Naive B cell (primary cell): ENCODE measurements at regions not wholly inside any gene's neighbourhood (a gene's known extent, or its start where the extent isn't known, plus 50 kb on each side); places are given as distances from the start of the nearest gene placed in this dataset.

Source experiments
- ATAC-seq, 2 donors: fragments of 150-1000 bp; cut with Tn5 transposase; 2 replicates each; pipeline ENCODE4 v1.10.0; 2021; ENCODE audit warnings: low read depth in 2 of 2, mild to moderate bottlenecking in 2 of 2, moderate library complexity in 2 of 2
- DNase-seq: peaks from one replicate; pipeline ENCODE4 v3.0.0; 2022
- H3K27ac Mint-ChIP-seq, 6 donors: one replicate each; pipeline ENCODE4 v1.8.0; 2020 to 2022; ENCODE audit warnings: mild to moderate bottlenecking in 6 of 6, mixed read lengths in 6 of 6, moderate library complexity in 5 of 6, inconsistent platforms in 2 of 6
- H3K27me3 Mint-ChIP-seq, 3 donors: one replicate each; pipeline ENCODE4 v1.8.0; 2021 to 2022; ENCODE audit warnings: mixed read lengths in 3 of 3, mild to moderate bottlenecking in 1 of 3
- H3K36me3 Mint-ChIP-seq, 2 donors: one replicate each; pipeline ENCODE4 v1.8.0; 2020 to 2022; ENCODE audit warnings: mixed read lengths in 2 of 2, inconsistent platforms in 1 of 2, mild to moderate bottlenecking in 1 of 2
- H3K4me1 Mint-ChIP-seq, 3 donors: one replicate each; pipeline ENCODE4 v1.8.0; 2020 to 2022; ENCODE audit warnings: mixed read lengths in 3 of 3, inconsistent platforms in 1 of 3, mild to moderate bottlenecking in 1 of 3, moderate library complexity in 1 of 3
- H3K4me3 Mint-ChIP-seq, 8 donors: one replicate each; pipeline ENCODE4 v1.8.0; 2020 to 2022; ENCODE audit warnings: mild to moderate bottlenecking in 8 of 8, mixed read lengths in 8 of 8, moderate library complexity in 8 of 8, inconsistent platforms in 2 of 8
- H3K9me3 Mint-ChIP-seq, 7 donors: one replicate each; pipeline ENCODE4 v1.8.0; 2020 to 2022; ENCODE audit warnings: mixed read lengths in 7 of 7, mild to moderate bottlenecking in 5 of 7, inconsistent platforms in 2 of 7, moderate library complexity in 1 of 7

DNA sequence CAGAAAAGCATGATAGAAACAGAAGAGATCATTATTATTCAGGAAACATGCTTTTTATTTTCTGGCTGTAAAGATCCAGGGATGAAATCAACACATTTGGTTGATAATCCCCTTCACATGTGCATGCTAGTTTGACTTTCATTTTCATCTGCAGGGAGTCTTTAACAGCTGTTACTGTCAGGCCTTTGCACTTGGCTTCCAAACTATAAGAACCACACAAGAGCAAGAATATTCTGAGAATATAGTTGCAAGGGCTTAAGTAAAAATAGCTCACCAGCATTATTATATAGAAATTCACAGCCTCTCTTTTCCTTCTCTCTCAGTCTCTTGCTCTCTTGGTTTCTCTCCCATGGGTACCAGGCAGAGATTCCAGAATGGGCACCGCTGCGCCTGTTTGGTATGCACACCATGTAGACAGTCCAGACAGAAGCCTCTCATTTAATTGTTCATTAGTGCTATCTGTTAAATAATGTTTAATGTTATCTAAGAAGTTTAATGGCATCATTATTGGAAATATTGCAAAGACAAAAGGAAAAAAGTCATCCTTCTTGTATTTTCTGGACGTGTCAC, 622.3 kb upstream of the PLXNA2 start:
- no peaks in the 10 kb centered on the region for H3K36me3 Mint-ChIP-seq
- H3K27me3 Mint-ChIP-seq, result no peaks in the 10 kb centered on the region
- no peak overlapping the region for H3K27ac Mint-ChIP-seq
- H3K9me3 Mint-ChIP-seq, result peaks cover 0 to 18% (median 4%) of the 10 kb centered on the region in 7 donors
- DNase-seq, result no peak
- no peak for ATAC-seq
- H3K4me3 Mint-ChIP-seq, result no peak overlapping the region
- no peaks in the 10 kb centered on the region for H3K4me1 Mint-ChIP-seq

DNA sequence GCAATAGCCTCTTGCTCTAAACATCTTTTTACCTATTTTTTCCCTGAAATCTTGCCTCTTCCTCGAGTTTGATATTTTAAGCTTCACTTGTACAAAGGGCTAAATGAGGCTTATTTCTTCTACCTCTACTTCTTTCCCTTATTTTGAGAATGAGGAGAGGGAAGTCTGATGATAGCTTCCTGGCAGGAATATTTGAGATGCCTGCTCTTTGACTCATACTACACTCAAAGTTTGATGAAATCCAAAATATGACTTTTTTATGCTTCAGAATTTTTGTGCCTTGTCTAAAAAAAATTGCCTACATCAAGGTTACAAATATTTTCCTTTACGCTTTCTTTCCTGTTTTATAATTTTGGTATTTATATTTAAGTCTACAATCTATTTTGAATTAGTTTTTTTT, 624.4 kb upstream of the PLXNA2 start:
- peaks cover 0 to 17% (median 4%) of the 10 kb centered on the region in 7 donors for H3K9me3 Mint-ChIP-seq
- DNase-seq, result no peak

DNA sequence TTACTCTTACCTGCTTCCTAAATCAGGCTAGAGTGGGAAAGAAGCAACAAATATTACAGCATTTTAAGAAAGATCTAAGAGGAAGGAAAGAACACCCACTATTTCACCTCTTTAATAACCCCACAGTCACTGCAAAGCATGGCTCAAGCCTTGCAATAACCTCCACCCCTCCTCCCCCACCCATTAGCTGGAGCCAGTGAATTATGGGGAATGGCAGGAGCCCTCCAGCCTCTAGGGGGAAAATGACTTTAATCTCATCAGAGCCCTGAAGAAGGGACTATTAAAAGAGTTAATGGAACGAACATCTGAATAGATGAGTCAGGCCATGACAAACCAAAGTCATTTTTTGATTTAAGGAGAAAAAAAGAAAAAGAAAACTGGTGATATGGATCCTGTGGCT, 630.7 kb upstream of the PLXNA2 start:
- H3K4me3 Mint-ChIP-seq, result no peak overlapping the region
- DNase-seq (no peak), ATAC-seq (no peak)
- peaks cover 4 to 7% of the 10 kb centered on the region in 2 donors for H3K36me3 Mint-ChIP-seq
- H3K27me3 Mint-ChIP-seq, result peaks cover 8 to 16% (median 9%) of the 10 kb centered on the region in 3 donors
- no peak overlapping the region for H3K27ac Mint-ChIP-seq
- peaks cover 3 to 20% (median 7%) of the 10 kb centered on the region in 7 donors for H3K9me3 Mint-ChIP-seq
- no peaks in the 10 kb centered on the region for H3K4me1 Mint-ChIP-seq

More for the DNA sequence above, 624.4 kb upstream of the PLXNA2 start:
- Mint-ChIP-seq H3K27me3 (peaks cover 0 to 1% (median 0%) of the 10 kb centered on the region in 3 donors), H3K36me3 (peaks cover 0 to under 1% of the 10 kb centered on the region in 2 donors), H3K4me3 (no peak overlapping the region), H3K27ac (no peak overlapping the region), H3K4me1 (no peaks in the 10 kb centered on the region)
- no peak for ATAC-seq

DNA sequence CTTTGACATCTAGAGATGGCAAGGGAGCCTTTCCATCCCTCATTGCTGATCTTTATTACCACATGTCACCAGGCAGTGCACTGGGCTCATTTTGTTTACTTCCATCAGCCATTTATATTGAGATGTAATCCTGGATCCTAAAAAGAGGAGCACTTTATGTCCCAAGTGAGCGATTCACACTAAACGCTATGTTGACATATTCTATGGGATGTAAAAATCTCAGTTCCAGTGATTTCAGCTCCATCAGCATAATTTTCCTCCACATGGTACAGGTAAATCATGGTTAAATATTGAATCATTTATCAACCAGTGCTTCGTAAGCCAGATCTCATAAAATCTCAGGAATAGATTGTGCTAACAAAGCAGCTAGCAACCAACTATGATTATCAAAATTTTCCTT, 634.8 kb upstream of the PLXNA2 start:
- Mint-ChIP-seq H3K27ac (no peak overlapping the region), H3K4me3 (no peak overlapping the region), H3K4me1 (no peaks in the 10 kb centered on the region), H3K27me3 (peaks cover 3 to 12% (median 4%) of the 10 kb centered on the region in 3 donors), H3K36me3 (peaks cover 0 to 2% of the 10 kb centered on the region in 2 donors), H3K9me3 (peaks cover 0 to 4% (median 3%) of the 10 kb centered on the region in 7 donors)
- ATAC-seq (no peak), DNase-seq (no peak)

DNA sequence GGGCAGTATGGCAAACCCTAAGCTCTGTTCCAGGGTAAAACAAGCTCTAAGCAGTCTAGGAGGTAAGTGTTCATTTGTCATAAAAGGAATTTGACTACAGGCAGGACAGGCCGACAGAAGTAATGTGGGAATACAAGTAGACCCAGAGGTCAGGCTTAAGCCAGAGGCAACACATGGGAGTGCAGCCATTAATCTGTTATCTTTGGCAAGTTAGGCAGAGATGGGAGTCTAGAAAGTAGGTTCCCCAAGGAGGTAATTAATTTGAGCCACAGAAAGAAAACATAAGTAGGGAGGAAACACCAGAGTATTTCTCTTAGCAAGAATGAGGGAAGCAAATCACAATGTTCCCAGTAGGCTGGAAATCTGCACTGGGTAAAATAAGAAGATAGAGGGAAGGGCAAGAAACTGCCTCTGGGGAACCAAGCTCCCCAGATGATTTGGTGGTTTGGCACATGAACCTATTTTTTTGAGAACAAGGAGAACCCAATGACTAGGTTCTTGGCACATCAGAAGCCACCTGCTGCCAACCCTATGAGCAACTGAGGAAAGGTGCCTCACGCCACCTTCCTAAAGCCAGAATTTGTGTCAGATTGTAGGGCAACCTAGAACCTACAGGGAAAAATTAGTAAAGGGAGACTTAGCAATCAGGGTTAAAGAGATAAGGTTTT, 636.4 kb upstream of the PLXNA2 start:
- Mint-ChIP-seq H3K27ac (no peak overlapping the region), H3K4me3 (no peak overlapping the region), H3K27me3 (peaks cover 0 to 7% (median 0%) of the 10 kb centered on the region in 3 donors), H3K36me3 (no peaks in the 10 kb centered on the region), H3K4me1 (no peaks in the 10 kb centered on the region), H3K9me3 (peaks cover 0 to 1% (median 0%) of the 10 kb centered on the region in 7 donors)
- ATAC-seq (no peak), DNase-seq (no peak)

DNA sequence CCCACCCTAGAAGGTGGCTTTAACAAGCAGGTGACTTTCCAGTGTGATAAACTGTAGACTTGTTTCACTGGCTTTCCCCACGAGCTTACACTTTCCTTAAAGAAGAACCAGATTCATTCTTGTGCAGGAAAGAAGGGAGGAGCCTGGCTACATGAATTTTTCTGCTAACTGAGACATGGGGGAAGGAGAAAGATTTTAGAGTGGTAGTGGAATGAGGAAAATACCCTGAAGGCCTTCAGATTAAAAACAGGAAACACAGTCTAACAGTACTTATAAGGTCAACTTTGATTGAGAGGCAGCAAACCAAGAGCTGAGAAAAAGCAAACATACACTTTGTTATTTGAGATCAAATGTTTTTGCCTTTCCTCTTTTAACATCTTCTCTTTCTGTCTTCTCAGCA, 640.9 kb upstream of the PLXNA2 start:
- Mint-ChIP-seq H3K27ac (no peak overlapping the region), H3K4me3 (no peak overlapping the region), H3K36me3 (no peaks in the 10 kb centered on the region), H3K27me3 (no peaks in the 10 kb centered on the region), H3K9me3 (no peaks in the 10 kb centered on the region), H3K4me1 (no peaks in the 10 kb centered on the region)
- DNase-seq (no peak), ATAC-seq (no peak)

DNA sequence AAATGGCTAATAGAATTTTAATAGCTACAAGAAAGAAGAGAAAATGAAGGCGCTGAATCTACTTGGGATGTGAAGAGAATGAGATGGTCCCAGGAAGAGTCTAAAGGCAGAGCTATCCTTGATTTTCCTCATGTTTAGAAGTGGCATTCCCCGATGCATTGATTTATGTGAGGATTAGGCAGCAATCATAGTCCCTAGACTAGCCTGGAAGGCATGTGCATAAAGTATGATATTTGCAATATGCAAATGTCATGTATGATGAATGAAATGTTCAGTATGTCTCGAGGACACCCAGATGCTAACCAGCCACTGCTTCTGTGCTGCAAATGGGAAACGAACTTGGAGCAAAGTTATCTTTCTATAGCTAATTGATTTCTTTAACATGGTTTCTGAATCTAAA, 641.5 kb upstream of the PLXNA2 start:
- H3K4me1 Mint-ChIP-seq, result no peaks in the 10 kb centered on the region
- ATAC-seq, result no peak
- no peak for DNase-seq
- no peak overlapping the region for H3K4me3 Mint-ChIP-seq
- H3K27ac Mint-ChIP-seq, result no peak overlapping the region
- H3K9me3 Mint-ChIP-seq, result no peaks in the 10 kb centered on the region
- no peaks in the 10 kb centered on the region for H3K27me3 Mint-ChIP-seq
- no peaks in the 10 kb centered on the region for H3K36me3 Mint-ChIP-seq

DNA sequence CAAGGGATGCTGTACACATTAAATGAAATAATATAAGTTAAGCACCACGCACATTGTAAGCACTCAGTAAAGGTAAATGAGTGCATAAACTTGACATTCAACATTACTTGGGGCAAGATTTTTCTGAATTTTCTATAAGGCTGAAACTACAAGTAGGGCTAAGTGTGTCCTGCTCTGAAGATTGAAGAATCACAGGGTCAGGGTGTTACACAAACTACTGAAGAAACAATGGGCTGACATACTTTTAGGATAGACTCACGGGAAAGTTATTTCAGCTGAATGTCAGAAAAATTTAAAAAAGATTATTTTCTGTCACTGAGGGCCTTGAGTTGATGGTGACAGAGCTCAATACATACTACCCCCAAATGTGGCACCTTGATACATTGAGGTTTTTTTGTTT, 644.2 kb upstream of the PLXNA2 start:
- Mint-ChIP-seq H3K9me3 (no peaks in the 10 kb centered on the region), H3K27me3 (peaks cover 0 to 5% (median 3%) of the 10 kb centered on the region in 3 donors), H3K27ac (no peak overlapping the region), H3K4me3 (no peak overlapping the region), H3K4me1 (no peaks in the 10 kb centered on the region), H3K36me3 (no peaks in the 10 kb centered on the region)
- ATAC-seq (no peak), DNase-seq (no peak)

DNA sequence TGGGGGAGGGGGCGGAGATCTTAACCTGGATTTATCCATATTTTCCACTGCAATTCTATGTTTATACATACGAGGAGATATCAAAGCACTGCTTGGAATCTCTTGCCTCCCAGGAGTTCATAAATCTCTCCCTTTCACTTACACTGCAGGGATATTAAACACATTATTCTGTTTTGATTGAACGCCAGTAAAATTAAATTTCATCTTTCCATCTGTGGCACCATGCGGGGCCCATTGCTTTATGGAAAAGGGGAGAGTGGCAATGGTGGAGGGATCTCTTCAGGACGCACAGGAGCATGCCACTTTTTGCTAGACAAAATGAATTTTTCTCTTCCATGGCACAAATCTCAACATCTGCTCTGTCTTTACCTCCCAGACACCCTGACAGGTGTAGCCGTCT, 648.0 kb upstream of the PLXNA2 start:
- H3K27me3 Mint-ChIP-seq, result peaks cover 0 to 5% (median 3%) of the 10 kb centered on the region in 3 donors
- no peak overlapping the region for H3K4me3 Mint-ChIP-seq
- H3K9me3 Mint-ChIP-seq, result peaks cover 0 to 8% (median 2%) of the 10 kb centered on the region in 7 donors
- no peaks in the 10 kb centered on the region for H3K36me3 Mint-ChIP-seq
- no peaks in the 10 kb centered on the region for H3K4me1 Mint-ChIP-seq
- ATAC-seq, result no peak
- no peak for DNase-seq
- no peak overlapping the region for H3K27ac Mint-ChIP-seq

DNA sequence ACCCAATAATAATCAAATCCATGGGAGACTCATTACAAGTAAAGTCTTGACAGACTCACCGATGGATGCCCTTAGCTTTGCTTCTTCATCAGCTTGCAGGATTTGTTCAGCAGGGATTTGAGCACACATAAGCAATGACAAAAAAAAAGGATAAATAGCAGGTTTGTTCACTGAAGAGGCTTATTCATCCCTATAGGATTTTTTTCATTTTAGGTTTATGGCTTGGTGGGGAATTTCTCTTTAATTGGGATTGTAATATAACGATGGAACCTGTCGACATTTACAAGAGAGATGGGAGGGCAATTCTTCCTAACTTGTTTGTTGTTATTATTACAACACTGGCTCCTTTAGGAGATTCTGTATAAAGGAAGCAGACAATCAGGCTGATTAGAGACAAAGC, 649.1 kb upstream of the PLXNA2 start:
- peaks cover 0 to 10% (median 2%) of the 10 kb centered on the region in 7 donors for H3K9me3 Mint-ChIP-seq
- DNase-seq (no peak), ATAC-seq (no peak)
- no peak overlapping the region for H3K4me3 Mint-ChIP-seq
- no peak overlapping the region for H3K27ac Mint-ChIP-seq
- H3K36me3 Mint-ChIP-seq, result no peaks in the 10 kb centered on the region
- no peaks in the 10 kb centered on the region for H3K4me1 Mint-ChIP-seq
- H3K27me3 Mint-ChIP-seq, result peaks cover 0 to 5% (median 3%) of the 10 kb centered on the region in 3 donors

DNA sequence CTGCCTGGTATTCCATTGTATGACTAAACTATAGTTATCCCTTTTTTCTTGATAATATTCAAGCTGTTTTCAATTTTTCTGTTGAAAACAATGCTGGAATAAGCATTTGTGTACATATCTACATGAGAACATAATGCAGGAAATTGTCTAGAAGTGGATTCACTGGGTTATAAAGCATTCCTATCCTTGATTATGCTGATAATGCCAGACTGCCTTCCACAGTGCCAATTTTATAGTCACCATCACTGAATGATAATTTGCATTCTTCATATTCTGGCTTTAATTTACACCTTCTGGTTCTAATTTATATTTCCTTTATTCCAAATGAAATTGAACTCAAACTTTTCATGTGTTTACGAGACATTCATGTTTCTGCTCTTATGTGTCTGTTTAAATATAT, 651.0 kb upstream of the PLXNA2 start:
- Mint-ChIP-seq H3K27ac (no peak overlapping the region), H3K4me3 (no peak overlapping the region), H3K36me3 (no peaks in the 10 kb centered on the region), H3K27me3 (peaks cover 0 to 15% (median 3%) of the 10 kb centered on the region in 3 donors), H3K4me1 (no peaks in the 10 kb centered on the region), H3K9me3 (peaks cover 0 to 10% (median 5%) of the 10 kb centered on the region in 7 donors)
- DNase-seq (no peak), ATAC-seq (no peak)

DNA sequence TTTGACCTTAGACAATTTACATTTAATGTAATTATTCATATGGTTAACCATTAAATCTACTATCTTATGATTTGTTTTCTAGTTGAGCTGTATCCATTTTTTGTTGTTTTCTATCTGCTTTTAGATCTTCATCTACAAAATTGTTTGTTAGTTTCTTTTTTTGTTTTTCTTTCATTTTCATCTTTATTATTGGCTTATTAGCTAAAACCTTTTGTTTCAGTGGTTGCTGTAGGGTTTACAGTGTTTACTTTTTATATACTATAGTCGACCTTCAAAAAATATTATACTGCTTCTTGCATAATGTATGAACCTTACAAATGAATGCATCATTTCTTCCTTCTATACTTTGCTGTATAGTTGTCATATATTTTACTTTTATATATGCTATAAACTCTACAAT, 651.6 kb upstream of the PLXNA2 start:
- Mint-ChIP-seq H3K27ac (no peak overlapping the region), H3K36me3 (no peaks in the 10 kb centered on the region), H3K4me3 (no peak overlapping the region), H3K4me1 (no peaks in the 10 kb centered on the region), H3K27me3 (peaks cover 0 to 15% (median 2%) of the 10 kb centered on the region in 3 donors), H3K9me3 (peaks cover 0 to 10% (median 5%) of the 10 kb centered on the region in 7 donors)
- no peak for DNase-seq
- no peak for ATAC-seq

DNA sequence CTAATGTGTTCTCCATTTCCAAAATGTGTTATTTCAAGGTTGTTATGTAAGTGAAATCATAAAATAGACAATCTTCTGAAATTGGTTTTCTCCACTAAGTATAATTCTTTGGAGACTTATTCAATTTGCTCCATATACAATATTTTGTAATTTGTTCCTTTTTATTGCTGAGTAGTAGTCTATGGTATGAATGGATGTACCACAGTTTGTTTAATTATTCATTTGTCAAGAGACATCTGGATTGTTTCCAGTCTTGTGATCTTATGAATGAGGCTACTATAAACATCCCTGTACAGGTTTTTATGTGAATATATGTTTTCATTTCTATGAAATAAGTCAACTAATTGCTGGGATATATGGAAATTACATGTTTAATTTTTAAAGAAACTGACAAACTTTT, 652.6 kb upstream of the PLXNA2 start:
- no peak for ATAC-seq
- DNase-seq, result no peak
- peaks cover 0 to 15% (median 0%) of the 10 kb centered on the region in 3 donors for H3K27me3 Mint-ChIP-seq
- peaks cover 0 to 10% (median 5%) of the 10 kb centered on the region in 7 donors for H3K9me3 Mint-ChIP-seq
- no peaks in the 10 kb centered on the region for H3K4me1 Mint-ChIP-seq
- H3K36me3 Mint-ChIP-seq, result no peaks in the 10 kb centered on the region
- H3K27ac Mint-ChIP-seq, result no peak overlapping the region
- H3K4me3 Mint-ChIP-seq, result no peak overlapping the region

DNA sequence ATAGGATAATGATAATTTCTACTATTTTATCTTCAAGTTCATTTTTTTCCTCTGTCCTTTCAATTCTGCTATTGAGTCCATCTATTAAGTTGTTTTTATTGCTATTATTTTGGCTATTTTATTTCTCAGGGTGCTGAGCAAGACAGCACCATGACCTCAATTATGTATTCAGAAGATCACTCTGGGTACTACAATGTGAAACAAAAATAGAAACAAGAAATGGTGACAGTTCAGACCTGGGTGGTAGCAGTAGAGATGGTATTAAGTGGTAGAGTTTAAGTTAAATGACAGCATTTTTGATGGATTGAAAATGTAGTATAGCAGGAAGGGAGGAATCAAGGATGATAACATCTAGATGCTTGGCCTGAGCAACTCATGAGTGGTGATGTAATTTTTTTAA, 655.3 kb upstream of the PLXNA2 start:
- Mint-ChIP-seq H3K9me3 (peaks cover 0 to 10% (median 6%) of the 10 kb centered on the region in 7 donors), H3K27me3 (peaks cover 4 to 10% (median 9%) of the 10 kb centered on the region in 3 donors), H3K4me3 (no peak overlapping the region), H3K27ac (no peak overlapping the region), H3K36me3 (no peaks in the 10 kb centered on the region), H3K4me1 (no peaks in the 10 kb centered on the region)
- ATAC-seq, result no peak
- no peak for DNase-seq
